H1 (cell line): ENCODE measurements at regions not wholly inside any gene's neighbourhood (a gene's known extent, or its start where the extent isn't known, plus 50 kb on each side); places are given as distances from the start of the nearest gene placed in this dataset.
A peak's percentile ranks its signal among the peaks of the same experiment; 100 is the strongest.

ENCODE experiments used
- CTCF ChIA-PET: fragments of 300-600 bp; sonication (Branson Sonifier 250); formaldehyde crosslinking; loops from one replicate; lab custom pipeline; 2021; ENCODE audit not compliant: partially characterized antibody; lab: Charles Lee
- POLR2A ChIA-PET: fragments of 300-600 bp; sonication (Branson Sonifier 250); formaldehyde crosslinking; loops from one replicate; lab custom pipeline; 2021; ENCODE audit warnings: inconsistent platforms; ENCODE audit not compliant: partially characterized antibody; lab: Charles Lee
- DNase-seq, 2 experiments: peaks; one replicate each; pipeline versions ENCODE4 v3.0.0 to v3.0.0-alpha.2; 2010 to 2022; ENCODE audit warnings: low spot score in 2 of 2, low read depth in 1 of 2, mixed read lengths in 1 of 2
- FAIRE-seq: peaks from 2 replicates; lab custom pipeline; 2011; peaks lifted over from hg19 to GRCh38; lab: Jason Lieb, UNC
- H2AFZ ChIP-seq: 2 replicates; pipeline ENCODE4 v1.8.1; 2012; ENCODE audit warnings: low read length, inconsistent platforms
- H2AK5ac ChIP-seq: 2 replicates; pipeline ENCODE4 v1.6.1; 2013; ENCODE audit warnings: low read depth, low read length
- H2BK120ac ChIP-seq: replicated peaks from 2 replicates; pipeline ENCODE3; 2013; ENCODE audit warnings: low read depth, low read length, inconsistent platforms
- H2BK12ac ChIP-seq: 2 replicates; pipeline ENCODE4 v1.6.1; 2013; ENCODE audit warnings: low read depth, low read length
- H2BK15ac ChIP-seq: 2 replicates; pipeline ENCODE4 v1.6.1; 2013; ENCODE audit warnings: low read length
- H2BK20ac ChIP-seq: 2 replicates; pipeline ENCODE4 v1.6.1; 2013; ENCODE audit warnings: low read length
- H2BK5ac ChIP-seq: 2 replicates; pipeline ENCODE4 v1.6.1; 2013; ENCODE audit warnings: low read depth, low read length
- H3K14ac ChIP-seq: 2 replicates; pipeline ENCODE4 v1.6.1; 2013; ENCODE audit warnings: inconsistent platforms; ENCODE audit not compliant: insufficient read length
- H3K18ac ChIP-seq: 2 replicates; pipeline ENCODE4 v1.6.1; 2013; ENCODE audit warnings: low read length; ENCODE audit errors: extremely low read depth
- H3K23ac ChIP-seq: 2 replicates; pipeline ENCODE4 v1.6.1; 2013; ENCODE audit warnings: inconsistent platforms; ENCODE audit not compliant: insufficient read length
- H3K23me2 ChIP-seq: 2 replicates; pipeline ENCODE4 v1.6.1; 2013; ENCODE audit warnings: low read depth, low read length
- H3K27ac ChIP-seq: 2 replicates; pipeline ENCODE4 v1.6.1; 2011; ENCODE audit warnings: low read depth, low read length, inconsistent platforms
- H3K27me3 ChIP-seq, 4 experiments: replicated peaks in 1 of 4; 1 replicate in 1 of 4; 2 replicates in 3 of 4; pipeline versions ENCODE4 v1.6.1 to v1.8.1; 2011 to 2013; ENCODE audit warnings: low read length in 3 of 4, mild to moderate bottlenecking in 3 of 4, inconsistent platforms in 2 of 4, mixed read lengths in 2 of 4, moderate library complexity in 1 of 4; ENCODE audit not compliant: control insufficient read depth in 3 of 4, insufficient read depth in 3 of 4; ENCODE audit errors: extremely low read depth in 1 of 4
- H3K36me3 ChIP-seq, 4 experiments: 2 replicates each; pipeline versions ENCODE4 v1.6.1 to v1.8.1; 2011 to 2013; ENCODE audit warnings: mild to moderate bottlenecking in 4 of 4, low read length in 3 of 4, moderate library complexity in 2 of 4, control low read depth in 1 of 4, inconsistent platforms in 1 of 4; ENCODE audit not compliant: insufficient read depth in 4 of 4, control insufficient read depth in 2 of 4
- H3K4ac ChIP-seq: replicated peaks from 2 replicates; pipeline ENCODE3; 2013; ENCODE audit warnings: low read length, low read depth, mixed read lengths, inconsistent platforms; ENCODE audit not compliant: insufficient read length
- H3K4me1 ChIP-seq, 4 experiments: replicated peaks in 1 of 4; 1 replicate in 1 of 4; 2 replicates in 3 of 4; pipeline versions ENCODE4 v1.6.1 to v1.8.1; 2011 to 2013; ENCODE audit warnings: low read length in 3 of 4, inconsistent platforms in 2 of 4, mixed read lengths in 1 of 4; ENCODE audit not compliant: insufficient read depth in 4 of 4, control insufficient read depth in 3 of 4
- H3K4me2 ChIP-seq, 2 experiments: 2 replicates each; pipeline versions ENCODE4 v1.6.1 to v1.8.1; 2011 to 2013; ENCODE audit warnings: low read depth in 2 of 2, low read length in 2 of 2, control low read depth in 1 of 2, inconsistent platforms in 1 of 2, mild to moderate bottlenecking in 1 of 2; ENCODE audit not compliant: insufficient read depth in 1 of 2
- H3K4me3 ChIP-seq, 4 experiments: fragments of 200-600, 300-600 bp in 1 of 4; sonication (generic), shearing (Covaris generic), sonication (Bioruptor Twin) in 1 of 4; 2 replicates each; pipeline versions ENCODE4 v1.5.1 to v1.8.1; 2011 to 2016; ENCODE audit warnings: low read length in 4 of 4, low read depth in 3 of 4, control low read depth in 2 of 4, inconsistent platforms in 2 of 4, mild to moderate bottlenecking in 2 of 4, mixed read lengths in 1 of 4, moderate library complexity in 1 of 4; ENCODE audit not compliant: insufficient read depth in 2 of 4; ENCODE audit errors: extremely low read depth in 1 of 4
- H3K56ac ChIP-seq: replicated peaks from 2 replicates; pipeline ENCODE3; 2013; ENCODE audit warnings: low read depth, mild to moderate bottlenecking, mixed read lengths, low read length, inconsistent platforms; ENCODE audit not compliant: insufficient read length
- H3K79me1 ChIP-seq: 2 replicates; pipeline ENCODE4 v1.6.1; 2013; ENCODE audit warnings: low read depth, low read length, control low read depth
- H3K79me2 ChIP-seq, 2 experiments: 2 replicates each; pipeline versions ENCODE4 v1.6.1 to v1.8.1; 2012 to 2013; ENCODE audit warnings: low read length in 2 of 2, mild to moderate bottlenecking in 2 of 2, inconsistent platforms in 1 of 2; ENCODE audit not compliant: insufficient read depth in 2 of 2, control insufficient read depth in 1 of 2
- H3K9ac ChIP-seq, 4 experiments: replicated peaks in 1 of 4; 1 replicate in 1 of 4; 2 replicates in 3 of 4; pipeline versions ENCODE4 v1.6.1 to v1.8.1; 2011 to 2013; ENCODE audit warnings: low read depth in 3 of 4, low read length in 3 of 4, control low read depth in 2 of 4, mild to moderate bottlenecking in 2 of 4, moderate library complexity in 2 of 4, inconsistent platforms in 1 of 4; ENCODE audit errors: extremely low read depth in 1 of 4
- H3K9me3 ChIP-seq, 2 experiments: 2 replicates each; pipeline versions ENCODE4 v1.6.1 to v1.8.1; 2012 to 2013; ENCODE audit warnings: mild to moderate bottlenecking in 2 of 2, moderate library complexity in 2 of 2, control low read depth in 1 of 2, inconsistent platforms in 1 of 2, low read depth in 1 of 2, low read length in 1 of 2, mixed read lengths in 1 of 2; ENCODE audit not compliant: insufficient read depth in 2 of 2
- H4K20me1 ChIP-seq, 2 experiments: replicated peaks in 1 of 2; 2 replicates each; pipeline versions ENCODE3 to v1.8.1; 2011 to 2013; ENCODE audit warnings: inconsistent platforms in 2 of 2, low read length in 2 of 2, mild to moderate bottlenecking in 1 of 2; ENCODE audit not compliant: insufficient read depth in 2 of 2, control insufficient read depth in 1 of 2
- H4K5ac ChIP-seq: 2 replicates; pipeline ENCODE4 v1.6.1; 2013; ENCODE audit warnings: low read length, low read depth, mixed read lengths, inconsistent platforms; ENCODE audit not compliant: insufficient read length
- H4K8ac ChIP-seq: 2 replicates; pipeline ENCODE4 v1.8.0; 2013; ENCODE audit warnings: mild to moderate bottlenecking, moderate library complexity, low read length, inconsistent platforms; ENCODE audit not compliant: insufficient read depth; ENCODE audit errors: extremely low read depth
- H4K91ac ChIP-seq: replicated peaks from 2 replicates; pipeline ENCODE3; 2013; ENCODE audit warnings: low read length, mixed read lengths, inconsistent platforms; ENCODE audit not compliant: insufficient read length
- ASH2L ChIP-seq: fragments of 200-600, 300-600 bp; sonication (generic); IDR thresholded peaks from one replicate; pipeline ENCODE4 v1.7.1; 2017; ENCODE audit warnings: low read length
- BRCA1 ChIP-seq: IDR thresholded peaks from 2 replicates; pipeline ENCODE4 v1.6.1; 2012; ENCODE audit warnings: low read depth, low read length, improper control_type of control experiment
- CBX5 ChIP-seq: fragments of 300-800, 300-1000 bp; sonication (generic); IDR thresholded peaks from 2 replicates; pipeline ENCODE4 v1.7.1; 2016; ENCODE audit warnings: antibody characterized with exemption, low read length, low read depth
- MAFK ChIP-seq: IDR thresholded peaks from 2 replicates; pipeline ENCODE4 v1.6.1; 2012; ENCODE audit warnings: low read depth, mild to moderate bottlenecking, improper control_type of control experiment, low read length
- SIRT6 ChIP-seq: IDR thresholded peaks from one replicate; pipeline ENCODE4 v1.7.1; 2012; ENCODE audit warnings: low read length, inconsistent platforms
- SP1 ChIP-seq: IDR thresholded peaks from 2 replicates; pipeline ENCODE4 v1.6.1; 2011; ENCODE audit warnings: low read depth, low read length
- WGBS, 2 experiments: shearing (Covaris generic) in 1 of 2; methylation state at CpG; one replicate each; pipeline versions ENCODE4 v1.1.6 to v1.1.7; 2013 to 2015; ENCODE audit warnings: low lambda C conversion rate in 2 of 2, mixed read lengths in 2 of 2, inconsistent platforms in 1 of 2, low coverage in 1 of 2, missing lambda C conversion rate in 1 of 2; ENCODE audit not compliant: insufficient replicate concordance in 2 of 2, insufficient coverage in 1 of 2, insufficient read length in 1 of 2; ENCODE audit errors: extremely low coverage in 1 of 2, missing lambda C conversion rate in 1 of 2; 5-methylcytosine and 5-hydroxymethylcytosine counted together

DNA sequence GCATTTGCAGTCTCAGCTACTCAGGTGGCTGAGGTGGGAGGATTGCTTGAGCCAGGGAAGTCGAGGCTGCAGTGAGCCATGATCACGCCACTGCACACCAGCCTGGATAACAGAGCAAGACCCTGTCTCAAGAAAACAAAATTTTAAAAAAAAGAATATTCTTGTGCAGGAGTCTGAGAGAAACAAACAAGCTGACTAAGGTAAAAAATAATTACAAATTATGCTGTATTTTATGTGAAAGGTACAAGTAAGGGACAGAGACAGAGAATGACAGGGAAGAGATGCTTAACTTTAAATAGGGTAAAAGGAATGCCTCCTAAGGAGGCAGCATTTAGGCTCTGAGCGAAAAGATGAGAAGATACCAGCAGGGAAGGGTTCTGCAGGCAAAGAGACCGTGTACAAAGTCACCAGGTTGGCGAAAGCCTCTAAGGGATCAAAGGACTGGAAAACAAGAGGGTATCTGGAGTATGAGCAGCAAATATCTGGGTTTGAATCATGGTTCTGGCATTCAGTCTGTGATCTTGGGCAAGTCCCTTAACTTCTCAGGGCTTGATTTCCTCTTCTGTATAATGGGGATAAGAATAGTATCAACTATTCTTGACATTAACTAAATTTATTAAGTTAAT lies 106.2 kb upstream of the RHOBTB1 start:
- no peaks in the 10 kb centered on the region for H3K36me3 ChIP-seq
- no peaks in the 10 kb centered on the region for H4K20me1 ChIP-seq
- 90% methylated on average over 5 of the region's 5 CpGs; no CpG with 5 or more reads in 1 of the 2 experiments for WGBS, 2 experiments
- no peak overlapping the region for H3K4me2 ChIP-seq
- no peak for FAIRE-seq
- H2AFZ ChIP-seq: no peak overlapping the region
- no peak overlapping the region for H3K4me3 ChIP-seq
- ChIA-PET CTCF (interaction anchor here (0.6 to 1.4 kb wide), 4 partner anchors 25 to 929 kb away, joined by 3 to 5 read pairs (median 3); no protein-coding TSS in a partner anchor), POLR2A (no interaction called here)
- H2BK15ac ChIP-seq: no peak overlapping the region
- H3K27ac ChIP-seq: no peak overlapping the region
- no peak overlapping the region for H4K8ac ChIP-seq
- no peak overlapping the region for H3K14ac ChIP-seq
- H3K23me2 ChIP-seq: no peaks in the 10 kb centered on the region
- TF ChIP-seq SP1: no peak
- 0 out of 2 replicates have a peak, but pooled peaks have one; percentile 6 for TF ChIP-seq MAFK
- TF ChIP-seq ASH2L: no peak
- no peak for TF ChIP-seq BRCA1
- no peak for TF ChIP-seq SIRT6
- no peak for TF ChIP-seq CBX5
- H3K9me3 ChIP-seq: no peaks in the 10 kb centered on the region
- H2BK12ac ChIP-seq: no peak overlapping the region
- H2BK5ac ChIP-seq: no peak overlapping the region
- H3K9ac ChIP-seq: no peak overlapping the region
- no peak overlapping the region for H4K5ac ChIP-seq
- no peak for DNase-seq
- H3K4ac ChIP-seq: no peak overlapping the region
- no peaks in the 10 kb centered on the region for H3K79me2 ChIP-seq
- H3K56ac ChIP-seq: no peak overlapping the region
- no peak overlapping the region for H3K18ac ChIP-seq
- no peak overlapping the region for H3K23ac ChIP-seq
- no peaks in the 10 kb centered on the region for H3K27me3 ChIP-seq
- no peaks in the 10 kb centered on the region for H3K79me1 ChIP-seq
- no peak overlapping the region for H4K91ac ChIP-seq
- no peak overlapping the region for H2AK5ac ChIP-seq
- H2BK20ac ChIP-seq: no peak overlapping the region
- peaks cover 0 to 9% (median 1%) of the 10 kb centered on the region in 4 experiments; a peak in 2 of 7 replicates for H3K4me1 ChIP-seq
- no peak overlapping the region for H2BK120ac ChIP-seq
